ENCODE measurements at regions not wholly inside any gene's neighbourhood (a gene's known extent, or its start where the extent isn't known, plus 50 kb on each side); places are given as distances from the start of the nearest gene placed in this dataset.
"Not testable (repeated sequence)": the region's sequence is repeated elsewhere in the genome, so short reads cannot be mapped to it uniquely, and the experiment has no call there.

DNA sequence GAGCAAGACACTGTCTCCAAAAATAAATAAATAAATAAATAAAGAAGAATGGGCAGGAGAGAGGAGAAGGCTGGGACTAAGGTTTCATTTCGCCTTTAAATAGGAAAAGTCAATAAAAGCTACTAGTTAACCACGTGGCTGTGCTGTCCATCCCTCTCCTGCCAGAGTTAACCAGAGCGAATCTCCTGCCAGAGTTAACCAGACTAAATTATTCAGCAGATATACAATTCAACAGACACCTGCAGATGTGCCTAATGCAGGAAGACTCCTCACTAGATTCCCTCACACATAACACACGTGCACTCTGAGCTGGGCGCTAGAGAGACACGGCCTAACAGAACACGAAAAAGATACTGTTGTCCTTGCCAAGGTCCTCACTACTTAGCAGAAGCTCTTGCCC lies 156.1 kb downstream of the IGLL1 start:
- intact Hi-C loops (cut with micrococcal nuclease) = no loop called here
- DNase-seq = no peak
- H3K4me3 Mint-ChIP-seq = no peak overlapping the region
- peaks cover 5 to 6% (median 6%) of the 10 kb centered on the region in 3 donors for H3K27me3 Mint-ChIP-seq (ENCODE audit: low read depth in 3 of 3)
- Histone ChIP-seq H3K4me2 (replicated peaks; ENCODE audit: extremely low read depth, low read length, poor library complexity, severe bottlenecking) (no peak overlapping the region), H3K27me3 (ENCODE audit: control insufficient read depth in 2 of 2, insufficient read depth in 2 of 2, low read length in 2 of 2) (no peaks in the 10 kb centered on the region), H3K4me3 (replicated peaks in 1 of 3; ENCODE audit: low read depth in 2 of 3, low read length in 3 of 3) (no peak overlapping the region), H3K27ac (ENCODE audit: low read depth in 1 of 2, low read length in 2 of 2) (no peak overlapping the region), H3K36me3 (replicated peaks in 1 of 2; ENCODE audit: control insufficient read depth in 1 of 2, insufficient read depth in 2 of 2, low read length in 2 of 2) (no peaks in the 10 kb centered on the region), H3K9ac (ENCODE audit: insufficient read depth, low read length, poor library complexity, severe bottlenecking) (no peak overlapping the region), H2AFZ (ENCODE audit: insufficient read depth, low read depth, low read length, poor library complexity, severe bottlenecking) (no peak overlapping the region), H4K20me1 (ENCODE audit: insufficient read depth, low read length) (no peaks in the 10 kb centered on the region), H3K79me2 (ENCODE audit: insufficient read depth, low read length) (no peaks in the 10 kb centered on the region), H3K9me3 (replicated peaks in 1 of 2; ENCODE audit: control insufficient read depth in 1 of 2, insufficient read depth in 1 of 2, low read length in 2 of 2) (peaks cover 3 to 6% of the 10 kb centered on the region in 2 donors), H3K4me1 (ENCODE audit: control insufficient read depth in 1 of 2, insufficient read depth in 2 of 2, low read length in 2 of 2) (no peaks in the 10 kb centered on the region)
- H3K36me3 Mint-ChIP-seq = no peaks in the 10 kb centered on the region
- no peak overlapping the region for H3K27ac Mint-ChIP-seq
- no peaks in the 10 kb centered on the region for H3K4me1 Mint-ChIP-seq
- peaks cover 3 to 10% (median 7%) of the 10 kb centered on the region in 7 donors for H3K9me3 Mint-ChIP-seq
- TF ChIP-seq, protein P1, sequence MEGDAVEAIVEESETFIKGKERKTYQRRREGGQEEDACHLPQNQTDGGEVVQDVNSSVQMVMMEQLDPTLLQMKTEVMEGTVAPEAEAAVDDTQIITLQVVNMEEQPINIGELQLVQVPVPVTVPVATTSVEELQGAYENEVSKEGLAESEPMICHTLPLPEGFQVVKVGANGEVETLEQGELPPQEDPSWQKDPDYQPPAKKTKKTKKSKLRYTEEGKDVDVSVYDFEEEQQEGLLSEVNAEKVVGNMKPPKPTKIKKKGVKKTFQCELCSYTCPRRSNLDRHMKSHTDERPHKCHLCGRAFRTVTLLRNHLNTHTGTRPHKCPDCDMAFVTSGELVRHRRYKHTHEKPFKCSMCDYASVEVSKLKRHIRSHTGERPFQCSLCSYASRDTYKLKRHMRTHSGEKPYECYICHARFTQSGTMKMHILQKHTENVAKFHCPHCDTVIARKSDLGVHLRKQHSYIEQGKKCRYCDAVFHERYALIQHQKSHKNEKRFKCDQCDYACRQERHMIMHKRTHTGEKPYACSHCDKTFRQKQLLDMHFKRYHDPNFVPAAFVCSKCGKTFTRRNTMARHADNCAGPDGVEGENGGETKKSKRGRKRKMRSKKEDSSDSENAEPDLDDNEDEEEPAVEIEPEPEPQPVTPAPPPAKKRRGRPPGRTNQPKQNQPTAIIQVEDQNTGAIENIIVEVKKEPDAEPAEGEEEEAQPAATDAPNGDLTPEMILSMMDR (IDR thresholded peaks at IDR 0.05) = no peak
- WGBS (ENCODE audit: insufficient coverage) = 100% methylated on average over 1 of the region's 7 CpGs

- H3K36me3 ChIP-seq (replicated peaks in 1 of 2; ENCODE audit: control insufficient read depth in 1 of 2, insufficient read depth in 2 of 2, low read length in 2 of 2); H3K9ac ChIP-seq (ENCODE audit: insufficient read depth, low read length, poor library complexity, severe bottlenecking); H3K4me1 ChIP-seq (ENCODE audit: control insufficient read depth in 1 of 2, insufficient read depth in 2 of 2, low read length in 2 of 2); H3K4me1 Mint-ChIP-seq; H3K36me3 Mint-ChIP-seq; H2AFZ ChIP-seq (ENCODE audit: insufficient read depth, low read depth, low read length, poor library complexity, severe bottlenecking); H3K4me3 Mint-ChIP-seq; H3K9me3 ChIP-seq (replicated peaks in 1 of 2; ENCODE audit: control insufficient read depth in 1 of 2, insufficient read depth in 1 of 2, low read length in 2 of 2); H3K27ac Mint-ChIP-seq; H4K20me1 ChIP-seq (ENCODE audit: insufficient read depth, low read length); H3K4me2 ChIP-seq (replicated peaks; ENCODE audit: extremely low read depth, low read length, poor library complexity, severe bottlenecking); H3K27me3 ChIP-seq (ENCODE audit: control insufficient read depth in 2 of 2, insufficient read depth in 2 of 2, low read length in 2 of 2); H3K4me3 ChIP-seq (replicated peaks in 1 of 3; ENCODE audit: low read depth in 2 of 3, low read length in 3 of 3); H3K9me3 Mint-ChIP-seq; H3K27ac ChIP-seq (ENCODE audit: low read depth in 1 of 2, low read length in 2 of 2); H3K79me2 ChIP-seq (ENCODE audit: insufficient read depth, low read length); H3K27me3 Mint-ChIP-seq (ENCODE audit: low read depth in 3 of 3); DNase-seq; intact Hi-C loops (cut with micrococcal nuclease): not testable (repeated sequence)
- WGBS (ENCODE audit: insufficient coverage) = 100% methylated on average over 1 of the region's 4 CpGs
Measured at GRCh38 chr22:23422281-23422680, 157.8 kb downstream of the IGLL1 start.

DNA sequence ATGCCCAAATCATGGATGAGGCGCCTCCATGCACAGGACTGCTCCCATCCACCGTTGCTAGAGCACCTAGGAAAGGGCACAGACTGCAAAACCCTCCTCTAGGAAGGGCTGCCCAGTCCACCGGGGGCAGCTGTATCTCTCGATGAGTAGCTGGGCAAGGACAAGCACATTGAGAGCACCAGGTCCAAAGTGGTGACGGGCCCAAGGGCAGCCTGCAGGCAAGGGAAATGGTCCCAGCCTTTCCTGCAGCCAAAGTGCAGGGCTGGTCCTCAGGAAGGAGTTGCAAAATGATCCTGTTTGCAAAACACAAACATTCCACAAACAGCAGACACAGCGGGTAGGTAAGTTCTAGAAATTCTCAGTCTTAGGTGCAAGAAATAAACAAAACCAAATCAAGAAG lies 158.8 kb downstream of the IGLL1 start:
- H3K9ac ChIP-seq (ENCODE audit: insufficient read depth, low read length, poor library complexity, severe bottlenecking); H3K9me3 ChIP-seq (replicated peaks in 1 of 2; ENCODE audit: control insufficient read depth in 1 of 2, insufficient read depth in 1 of 2, low read length in 2 of 2); H2AFZ ChIP-seq (ENCODE audit: insufficient read depth, low read depth, low read length, poor library complexity, severe bottlenecking); H3K4me3 ChIP-seq (replicated peaks in 1 of 3; ENCODE audit: low read depth in 2 of 3, low read length in 3 of 3); DNase-seq; H3K27me3 ChIP-seq (ENCODE audit: control insufficient read depth in 2 of 2, insufficient read depth in 2 of 2, low read length in 2 of 2); H3K9me3 Mint-ChIP-seq; H3K27me3 Mint-ChIP-seq (ENCODE audit: low read depth in 3 of 3); H3K4me1 Mint-ChIP-seq; H3K4me2 ChIP-seq (replicated peaks; ENCODE audit: extremely low read depth, low read length, poor library complexity, severe bottlenecking); H3K36me3 Mint-ChIP-seq; H3K27ac ChIP-seq (ENCODE audit: low read depth in 1 of 2, low read length in 2 of 2); H3K4me3 Mint-ChIP-seq; intact Hi-C loops (cut with micrococcal nuclease); H3K79me2 ChIP-seq (ENCODE audit: insufficient read depth, low read length); H3K36me3 ChIP-seq (replicated peaks in 1 of 2; ENCODE audit: control insufficient read depth in 1 of 2, insufficient read depth in 2 of 2, low read length in 2 of 2); H4K20me1 ChIP-seq (ENCODE audit: insufficient read depth, low read length); H3K27ac Mint-ChIP-seq; H3K4me1 ChIP-seq (ENCODE audit: control insufficient read depth in 1 of 2, insufficient read depth in 2 of 2, low read length in 2 of 2): not testable (repeated sequence)
- 93% methylated on average over 4 of the region's 6 CpGs for WGBS (ENCODE audit: insufficient coverage)
